ENCODE measurements at regions not wholly inside any gene's neighbourhood (a gene's known extent, or its start where the extent isn't known, plus 50 kb on each side); places are given as distances from the start of the nearest gene placed in this dataset.

GRCh38 chr1:80164150-80164549, 1157.6 kb upstream of the ADGRL4 start:
- POLR2A ChIA-PET = no interaction called here
- H3K27ac Mint-ChIP-seq (ENCODE audit: unreplicated experiment) = no peak overlapping the region
- H3K27me3 Mint-ChIP-seq (ENCODE audit: insufficient read depth, unreplicated experiment) = no peaks in the 10 kb centered on the region
- BruUV-seq (replicated peaks) = no TSS peak
- H3K36me3 Mint-ChIP-seq (ENCODE audit: insufficient read depth, unreplicated experiment) = no peaks in the 10 kb centered on the region
- CTCF ChIA-PET = no interaction called here
- TF ChIP-seq CTCF (IDR thresholded peaks at IDR 0.05; ENCODE audit: insufficient read depth in 1 of 2, low read depth in 1 of 2, low read length in 1 of 2, severe bottlenecking in 1 of 2, unreplicated experiment in 1 of 2) = no peak
- no peaks in the 10 kb centered on the region for H3K4me1 ChIP-seq
- no peaks in the 10 kb centered on the region for H3K36me3 ChIP-seq (ENCODE audit: control insufficient read depth, insufficient read depth, low read length)
- no peaks in the 10 kb centered on the region for H3K4me1 Mint-ChIP-seq (ENCODE audit: low read depth, unreplicated experiment)
- H3K27me3 ChIP-seq (replicated peaks; ENCODE audit: control insufficient read depth, insufficient read depth, low read length) = no peaks in the 10 kb centered on the region
- no peak overlapping the region for H3K4me3 Mint-ChIP-seq (ENCODE audit: unreplicated experiment)
- intact Hi-C loops (cut with micrococcal nuclease; ENCODE audit: unreplicated experiment) = no loop called here
- no peak overlapping the region for H3K4me3 ChIP-seq (ENCODE audit: low read depth, low read length)
- no peaks in the 10 kb centered on the region for H3K9me3 ChIP-seq
- H3K9me3 Mint-ChIP-seq (ENCODE audit: unreplicated experiment) = no peaks in the 10 kb centered on the region
- DNase-seq = no peak

- intact Hi-C loops (cut with micrococcal nuclease; ENCODE audit: unreplicated experiment) = no loop called here
- BruUV-seq (replicated peaks) = no TSS peak
- no peak for TF ChIP-seq CTCF (IDR thresholded peaks at IDR 0.05; ENCODE audit: insufficient read depth in 1 of 2, low read depth in 1 of 2, low read length in 1 of 2, severe bottlenecking in 1 of 2, unreplicated experiment in 1 of 2)
- Histone ChIP-seq H3K9me3 (no peaks in the 10 kb centered on the region), H3K4me1 (no peaks in the 10 kb centered on the region), H3K36me3 (ENCODE audit: control insufficient read depth, insufficient read depth, low read length) (no peaks in the 10 kb centered on the region), H3K27me3 (replicated peaks; ENCODE audit: control insufficient read depth, insufficient read depth, low read length) (no peaks in the 10 kb centered on the region), H3K4me3 (ENCODE audit: low read depth, low read length) (no peak overlapping the region)
- Mint-ChIP-seq H3K27me3 (ENCODE audit: insufficient read depth, unreplicated experiment) (no peaks in the 10 kb centered on the region), H3K4me1 (ENCODE audit: low read depth, unreplicated experiment) (no peaks in the 10 kb centered on the region), H3K27ac (ENCODE audit: unreplicated experiment) (no peak overlapping the region), H3K36me3 (ENCODE audit: insufficient read depth, unreplicated experiment) (no peaks in the 10 kb centered on the region), H3K4me3 (ENCODE audit: unreplicated experiment) (no peak overlapping the region), H3K9me3 (ENCODE audit: unreplicated experiment) (no peaks in the 10 kb centered on the region)
- DNase-seq = no peak
- POLR2A ChIA-PET = no interaction called here
- CTCF ChIA-PET = no interaction called here
Observed at GRCh38 chr1:80163686-80164085, 1157.2 kb upstream of the ADGRL4 start.

- intact Hi-C loops (cut with micrococcal nuclease; ENCODE audit: unreplicated experiment) = no loop called here
- Mint-ChIP-seq H3K27ac (ENCODE audit: unreplicated experiment) (no peak overlapping the region), H3K27me3 (ENCODE audit: insufficient read depth, unreplicated experiment) (no peaks in the 10 kb centered on the region), H3K9me3 (ENCODE audit: unreplicated experiment) (no peaks in the 10 kb centered on the region), H3K4me3 (ENCODE audit: unreplicated experiment) (no peak overlapping the region), H3K36me3 (ENCODE audit: insufficient read depth, unreplicated experiment) (no peaks in the 10 kb centered on the region), H3K4me1 (ENCODE audit: low read depth, unreplicated experiment) (no peaks in the 10 kb centered on the region)
- ChIA-PET CTCF (no interaction called here), POLR2A (no interaction called here)
- no TSS peak for BruUV-seq (replicated peaks)
- Histone ChIP-seq H3K27me3 (replicated peaks; ENCODE audit: control insufficient read depth, insufficient read depth, low read length) (no peaks in the 10 kb centered on the region), H3K9me3 (no peaks in the 10 kb centered on the region), H3K4me1 (no peaks in the 10 kb centered on the region), H3K4me3 (ENCODE audit: low read depth, low read length) (no peak overlapping the region), H3K36me3 (ENCODE audit: control insufficient read depth, insufficient read depth, low read length) (no peaks in the 10 kb centered on the region)
- no peak for DNase-seq
- TF ChIP-seq CTCF (IDR thresholded peaks at IDR 0.05; ENCODE audit: insufficient read depth in 1 of 2, low read depth in 1 of 2, low read length in 1 of 2, severe bottlenecking in 1 of 2, unreplicated experiment in 1 of 2) = no peak
Observed at GRCh38 chr1:80158771-80159170, 1152.2 kb upstream of the ADGRL4 start.

All from Caco-2 (cell line).